GM21360 (cell line): ENCODE measurements at regions not wholly inside any gene's neighbourhood (a gene's known extent, or its start where the extent isn't known, plus 50 kb on each side); places are given as distances from the start of the nearest gene placed in this dataset.

Experiments used
- ATAC-seq: cut with Tn5 transposase; IDR thresholded peaks from one replicate; pipeline ENCODE4 v1.9.1; 2021; ENCODE audit warnings: mild to moderate bottlenecking, moderate library complexity; ENCODE audit not compliant: unreplicated experiment

- no peak for ATAC-seq
Measured at GRCh38 chr14:31993521-31993951, 83.6 kb upstream of the ARHGAP5 start.

DNA sequence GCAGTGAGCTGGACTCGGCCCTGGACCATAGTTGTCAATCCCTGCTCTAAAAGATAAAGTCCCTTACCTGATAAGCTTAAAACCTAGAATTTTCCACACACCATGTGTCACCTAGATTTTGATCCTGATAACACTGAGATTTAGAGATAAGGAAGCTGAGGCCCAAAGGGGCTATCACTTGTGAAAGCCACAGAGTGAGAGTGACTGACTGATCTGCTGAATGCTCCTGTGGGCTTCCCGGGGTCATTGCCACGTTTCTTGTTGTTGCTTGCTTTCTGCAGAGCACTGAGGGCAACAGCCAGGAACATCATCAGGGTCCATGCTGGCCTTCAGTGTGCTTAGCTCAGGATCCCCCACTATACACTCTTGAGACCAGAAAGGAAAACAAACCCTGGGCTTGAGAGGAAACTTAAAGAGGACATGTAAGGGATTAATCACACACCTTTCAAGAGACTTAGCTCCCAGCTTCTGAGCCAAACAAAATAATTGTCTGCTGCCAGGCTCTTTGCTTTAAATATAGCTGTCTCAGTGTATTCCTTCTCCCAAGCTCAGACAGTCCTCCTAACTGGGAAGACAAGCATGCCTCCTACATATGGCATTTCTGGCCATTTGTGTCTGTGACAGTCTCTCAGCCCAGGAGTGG, 82.6 kb upstream of the ARHGAP5 start:
- ATAC-seq = no peak

- ATAC-seq = no peak
Measured at GRCh38 chr14:32003585-32003984, 73.5 kb upstream of the ARHGAP5 start.

GRCh38 chr14:32004300-32004699, 72.8 kb upstream of the ARHGAP5 start:
- no peak for ATAC-seq

- ATAC-seq = no peak
Measured at GRCh38 chr14:32005628-32006027, 71.5 kb upstream of the ARHGAP5 start.

GRCh38 chr14:32006263-32007110, 70.6 kb upstream of the ARHGAP5 start:
- ATAC-seq = no peak

DNA sequence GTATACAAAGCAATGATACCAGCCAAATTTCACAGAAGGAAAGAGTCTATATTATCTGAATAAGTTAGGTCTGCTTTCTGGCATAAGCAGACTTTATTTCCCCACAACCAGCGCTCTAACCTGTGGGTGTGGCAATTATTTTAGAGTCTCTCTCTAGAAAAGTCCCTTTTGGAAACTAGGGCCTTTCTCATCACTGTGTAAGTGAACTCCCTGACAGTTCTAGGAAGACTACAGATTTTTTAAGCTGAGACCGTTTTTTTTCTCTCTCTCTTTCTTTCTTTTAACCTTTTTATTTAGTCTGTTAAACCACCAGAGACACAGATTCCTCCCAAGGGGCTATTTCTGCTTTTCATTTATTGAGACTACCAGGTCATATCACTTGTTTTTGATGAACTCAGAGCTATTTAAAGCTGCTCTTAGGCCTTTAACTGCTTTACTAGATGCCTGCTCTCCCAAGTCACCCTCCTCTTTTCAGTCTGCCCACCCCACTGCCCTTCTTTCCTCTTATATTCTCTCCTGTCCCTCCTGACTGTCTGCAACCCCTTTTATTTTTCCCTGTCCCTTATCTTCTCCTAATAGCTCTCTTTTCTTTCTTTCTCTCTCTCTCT, 69.2 kb upstream of the ARHGAP5 start:
- ATAC-seq = no peak

GRCh38 chr14:32008602-32009193, 68.4 kb upstream of the ARHGAP5 start:
- no peak for ATAC-seq

- no peak for ATAC-seq
Measured at GRCh38 chr14:32009221-32009975, 67.7 kb upstream of the ARHGAP5 start.

DNA sequence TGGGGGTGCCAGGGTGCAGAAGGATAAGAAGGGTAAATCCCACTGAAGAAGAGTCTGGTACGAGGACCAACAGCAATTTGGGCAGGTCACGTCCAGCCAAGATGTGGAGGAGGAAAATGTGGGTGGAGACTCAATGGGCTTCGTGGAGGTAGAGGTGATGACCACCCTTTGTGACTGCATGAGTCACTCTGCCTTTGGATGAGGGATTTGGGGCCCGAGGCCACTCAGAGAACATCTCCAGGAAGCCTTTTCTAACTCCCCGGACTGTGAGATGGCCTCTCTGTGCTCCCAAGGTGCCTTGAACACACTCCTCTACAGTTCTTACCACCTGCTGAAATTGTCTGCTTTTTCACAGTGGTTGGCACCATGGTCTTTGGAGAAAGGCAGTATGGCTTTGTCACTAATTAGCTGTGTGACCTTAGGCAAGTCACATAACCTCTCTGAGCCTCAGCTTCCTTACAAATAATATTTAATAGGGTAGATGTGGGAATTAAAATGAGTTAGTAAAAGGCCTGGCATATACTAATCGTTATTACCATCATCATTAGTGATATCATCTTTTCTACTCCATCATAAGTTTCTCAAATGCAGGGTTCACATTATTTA, 67.0 kb upstream of the ARHGAP5 start:
- ATAC-seq = no peak

DNA sequence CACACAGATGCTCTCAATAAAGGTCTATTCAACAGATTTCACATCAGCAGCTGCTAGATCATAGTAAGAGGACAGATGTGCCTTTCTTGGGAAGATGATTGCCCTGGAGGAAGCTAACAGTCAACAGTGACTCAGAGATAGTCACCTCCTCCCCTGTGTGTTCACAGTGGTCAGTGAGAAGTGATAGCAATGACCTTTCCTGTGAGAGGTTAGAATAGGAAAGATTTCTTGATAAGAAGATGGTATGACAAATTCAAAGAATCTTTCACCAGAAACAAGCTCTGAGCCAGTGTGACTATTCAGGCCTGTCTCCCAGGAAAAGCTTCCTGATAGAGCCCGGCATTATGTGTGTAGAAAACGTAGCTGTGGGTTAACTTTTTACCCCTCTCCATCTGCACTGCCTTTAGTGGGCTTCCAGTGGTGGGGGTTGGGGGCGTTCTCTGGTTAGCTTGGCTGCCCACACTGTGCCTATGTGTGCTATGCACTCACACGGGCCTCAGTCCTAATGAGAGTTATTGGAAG, 66.4 kb upstream of the ARHGAP5 start:
- ATAC-seq = no peak

DNA sequence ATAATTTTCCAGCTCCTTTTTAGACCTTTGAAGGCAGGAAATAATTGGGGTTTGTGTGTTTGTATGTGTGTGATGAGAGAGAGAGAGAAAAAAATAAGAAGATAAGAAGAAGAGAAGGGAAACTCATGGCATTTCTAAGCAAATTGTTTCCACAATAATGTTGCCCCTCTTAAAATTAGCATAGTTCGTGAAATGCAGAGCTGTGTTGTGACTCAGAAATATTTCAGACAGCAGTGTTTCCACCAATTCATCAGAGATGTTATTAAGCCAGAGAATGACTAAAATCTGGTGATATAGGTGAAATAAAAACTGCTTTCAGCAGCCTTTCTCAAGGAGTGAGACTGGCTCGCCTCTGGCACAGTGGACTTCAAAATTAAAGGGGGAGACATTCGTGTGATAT, 65.9 kb upstream of the ARHGAP5 start:
- no peak for ATAC-seq

- ATAC-seq = no peak
Measured at GRCh38 chr14:32012062-32012461, 65.0 kb upstream of the ARHGAP5 start.

GRCh38 chr14:32012571-32012970, 64.5 kb upstream of the ARHGAP5 start:
- no peak for ATAC-seq

- no peak for ATAC-seq
Measured at GRCh38 chr14:32013083-32013482, 64.0 kb upstream of the ARHGAP5 start.

DNA sequence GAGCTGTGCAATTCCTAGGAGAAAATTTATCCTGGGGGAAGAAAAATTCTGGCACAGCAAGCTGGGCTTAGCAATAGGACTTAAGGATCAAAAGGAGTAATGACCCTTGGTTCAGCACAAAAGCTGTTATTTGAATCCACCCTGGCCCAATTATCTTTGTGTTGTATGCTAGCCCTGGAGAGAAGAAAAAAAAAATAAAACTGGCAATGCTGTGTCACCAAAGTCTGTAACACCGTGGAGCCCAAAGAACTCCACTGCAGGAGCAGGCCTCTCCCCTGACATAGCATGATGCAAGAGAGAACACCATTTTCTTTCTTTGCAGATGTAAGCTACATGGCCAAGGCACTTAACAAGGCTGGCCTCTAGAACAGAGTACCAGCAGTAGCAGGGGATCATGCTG, 63.0 kb upstream of the ARHGAP5 start:
- ATAC-seq = no peak

DNA sequence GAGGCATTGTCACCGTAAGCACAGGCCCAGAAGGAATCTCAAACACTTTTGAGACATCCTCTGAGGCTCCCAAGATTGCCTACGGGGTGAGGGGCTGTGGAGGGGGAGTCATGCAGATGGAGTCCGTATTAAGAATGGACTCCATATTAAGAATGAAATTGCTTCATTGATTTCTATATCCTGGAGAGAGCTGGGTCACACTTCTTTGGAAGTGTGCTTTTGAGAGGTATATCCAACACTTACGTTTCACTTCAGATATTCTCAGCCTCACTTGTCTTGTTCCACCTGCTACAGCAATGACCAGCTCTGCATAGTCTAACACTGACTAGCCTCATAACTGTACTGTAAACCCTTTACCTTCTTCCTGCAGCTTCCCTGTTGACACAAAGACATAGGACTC, 62.6 kb upstream of the ARHGAP5 start:
- no peak for ATAC-seq

DNA sequence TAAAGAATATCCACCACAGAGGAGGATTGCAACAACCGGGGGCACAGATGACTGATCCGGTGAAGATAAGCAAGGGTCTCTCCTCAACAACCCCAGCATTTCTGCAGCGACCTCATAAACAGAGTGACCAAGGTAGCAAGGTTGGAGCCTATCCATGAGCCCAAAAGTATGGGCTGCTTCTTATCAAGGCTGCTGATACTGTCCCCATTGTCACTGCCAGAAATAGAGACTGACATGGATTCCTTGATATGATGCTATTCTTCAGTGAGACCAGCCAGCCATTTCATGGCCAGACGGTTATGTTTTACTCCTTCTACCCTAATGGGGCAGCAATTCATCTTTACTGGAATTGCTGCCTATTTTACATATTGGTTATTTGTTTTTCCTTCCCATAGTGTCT, 61.9 kb upstream of the ARHGAP5 start:
- no peak for ATAC-seq

DNA sequence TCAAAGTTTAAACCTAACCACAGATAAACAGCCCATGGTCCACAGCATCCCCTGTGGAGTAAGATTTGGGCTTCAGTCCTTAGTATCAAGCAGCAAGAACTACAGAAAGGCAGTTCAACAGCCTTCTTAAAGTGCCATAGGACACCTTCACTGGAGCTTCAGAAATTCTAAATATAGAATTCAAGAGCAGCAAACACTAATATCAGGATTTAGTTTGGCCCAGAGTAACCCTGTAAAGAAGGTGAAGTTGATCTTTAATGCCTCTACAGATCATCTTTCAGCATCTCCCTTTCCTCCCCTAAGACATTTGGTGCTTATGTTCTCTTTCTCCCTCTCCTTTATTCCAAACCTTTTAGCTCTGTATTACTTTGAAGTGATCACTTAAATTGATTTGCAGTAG, 59.5 kb upstream of the ARHGAP5 start:
- ATAC-seq = no peak

GRCh38 chr14:32018391-32019092, 58.6 kb upstream of the ARHGAP5 start:
- no peak for ATAC-seq
